Ovary (tissue), 7 donors: ENCODE measurements at regions not wholly inside any gene's neighbourhood (a gene's known extent, or its start where the extent isn't known, plus 50 kb on each side); places are given as distances from the start of the nearest gene placed in this dataset.

Experiments used
- DNase-seq, 5 donors: peaks; one replicate each; pipeline ENCODE4 v3.0.0-alpha.2; 2019 to 2020
- H3K27ac ChIP-seq, 2 donors: fragments of 200-600 bp; one replicate each; pipeline versions ENCODE4 v1.5.1 to v1.8.0; 2019 to 2022
- H3K27me3 ChIP-seq: fragments of 200-600 bp; one replicate; pipeline ENCODE4 v1.8.0; 2022
- H3K36me3 ChIP-seq: fragments of 200-600 bp; sonication (generic); one replicate; pipeline ENCODE4 v1.5.1; 2019
- H3K4me1 ChIP-seq: one replicate; pipeline ENCODE4 v1.8.1; 2013; ENCODE audit warnings: mild to moderate bottlenecking, moderate library complexity; ENCODE audit not compliant: insufficient read depth
- H3K4me3 ChIP-seq: fragments of 200-600 bp; sonication (generic); one replicate; pipeline ENCODE4 v1.5.1; 2017
- H3K9me3 ChIP-seq, 2 donors: fragments of 200-600 bp in 1 of 2; sonication (generic) in 1 of 2; one replicate each; pipeline versions ENCODE4 v1.5.1 to v1.8.1; 2013 to 2019; ENCODE audit warnings: mild to moderate bottlenecking in 1 of 2, moderate library complexity in 1 of 2
- CTCF ChIP-seq, 3 donors: fragments of 450-650 bp in 2 of 3; fragments of 200-600 bp in 1 of 3; IDR thresholded peaks; one replicate each; pipeline versions ENCODE4 v1.5.1 to v1.8.0; 2016 to 2022; ENCODE audit warnings: antibody characterized with exemption in 3 of 3, mild to moderate bottlenecking in 1 of 3
- EP300 ChIP-seq: sonication (generic); formaldehyde crosslinking; IDR thresholded peaks from one replicate; pipeline ENCODE4 v1.6.1; 2017; ENCODE audit warnings: antibody characterized with exemption
- POLR2A ChIP-seq: fragments of 450-650 bp; IDR thresholded peaks from one replicate; pipeline ENCODE4 v1.6.1; 2017; ENCODE audit warnings: antibody characterized with exemption, mild to moderate bottlenecking, moderate library complexity
- WGBS, 3 donors: extraction: QIAGEN DNeasy Blood & Tissue Kit in 1 of 3; methylation state at CpG; one replicate each; pipeline versions ENCODE4 v1.1.5 to v1.1.7; 2013 to 2017; 5-methylcytosine and 5-hydroxymethylcytosine counted together
- intact Hi-C, 4 donors: fragments of 100-400 bp; cut with DNase I; formaldehyde crosslinking; loops; one replicate each; pipeline versions ENCODE4 v1.11.0 to v1.15.1; 2022 to 2023
- donor health status: DM: no; HTN: no; CAD: no; lungs with moderate emphysema.
- donor health status: DM: no; HTN: no; CAD: no.
- donor health status: Bipolar disorder and iron deficiency.
- donor health status: DM: no; HTN: no; CAD: no.
- donor health status: DM: yes; HTN: yes; CAD: no.

DNA sequence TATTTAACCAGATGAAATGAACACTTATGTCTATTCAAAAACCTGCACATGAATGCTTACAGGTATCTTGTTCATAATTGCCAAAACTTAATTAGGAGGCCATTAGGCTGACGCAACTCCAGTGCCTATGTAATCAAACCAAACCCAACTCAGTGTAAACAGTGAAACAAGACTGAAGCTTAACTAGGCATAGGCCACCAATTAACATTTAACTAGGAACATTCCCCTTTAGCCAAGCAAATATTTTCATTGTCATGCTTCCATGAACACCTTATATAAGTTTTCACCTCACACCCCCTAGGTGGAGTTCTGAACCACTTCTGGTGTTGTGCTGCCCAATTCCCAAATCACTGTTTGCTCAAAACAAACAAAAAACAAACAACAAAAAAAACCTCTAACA lies 686.0 kb downstream of the STPG2 start:
- no peaks in the 10 kb centered on the region for H3K9me3 ChIP-seq
- no peak for DNase-seq
- H3K27me3 ChIP-seq = no peaks in the 10 kb centered on the region
- no peak overlapping the region for H3K4me3 ChIP-seq
- TF ChIP-seq CTCF (IDR thresholded peaks at IDR 0.05) (no peak), EP300 (no peak), POLR2A (no peak)
- intact Hi-C loops = no loop called here
- H3K36me3 ChIP-seq = no peaks in the 10 kb centered on the region
- no peak overlapping the region for H3K27ac ChIP-seq
- H3K4me1 ChIP-seq = no peaks in the 10 kb centered on the region
- 86 to 94% (median 93%) methylated on average over 1 of the region's 1 CpG for WGBS, 3 donors

- Histone ChIP-seq H3K4me3 (no peak overlapping the region), H3K27ac (no peak overlapping the region), H3K4me1 (no peaks in the 10 kb centered on the region), H3K36me3 (no peaks in the 10 kb centered on the region), H3K9me3 (no peaks in the 10 kb centered on the region), H3K27me3 (no peaks in the 10 kb centered on the region)
- intact Hi-C loops = no loop called here
- WGBS, 3 donors = 87 to 91% (median 87%) methylated on average over 5 of the region's 5 CpGs
- TF ChIP-seq EP300 = no peak
- no peak for TF ChIP-seq CTCF (IDR thresholded peaks at IDR 0.05)
- no peak for TF ChIP-seq POLR2A
- DNase-seq = no peak
Measured at GRCh38 chr4:97468272-97468671, 675.0 kb downstream of the STPG2 start.

- intact Hi-C loops = no loop called here
- no peak for DNase-seq
- H3K4me1 ChIP-seq = no peaks in the 10 kb centered on the region
- H3K9me3 ChIP-seq = no peaks in the 10 kb centered on the region
- H3K4me3 ChIP-seq = no peak overlapping the region
- 79 to 90% (median 83%) methylated on average over 3 of the region's 3 CpGs for WGBS, 3 donors
- H3K27me3 ChIP-seq = no peaks in the 10 kb centered on the region
- H3K27ac ChIP-seq = no peak overlapping the region
- no peaks in the 10 kb centered on the region for H3K36me3 ChIP-seq
- no peak for TF ChIP-seq EP300
- TF ChIP-seq POLR2A = no peak
- TF ChIP-seq CTCF (IDR thresholded peaks at IDR 0.05) = no peak
Measured at GRCh38 chr4:97475621-97476020, 667.7 kb downstream of the STPG2 start.

GRCh38 chr4:97477974-97478373 lies 665.3 kb downstream of the STPG2 start:
- H3K9me3 ChIP-seq = no peaks in the 10 kb centered on the region
- intact Hi-C loops = no loop called here
- no peaks in the 10 kb centered on the region for H3K4me1 ChIP-seq
- DNase-seq = no peak
- 79 to 89% (median 81%) methylated on average over 3 of the region's 3 CpGs for WGBS, 3 donors
- no peaks in the 10 kb centered on the region for H3K36me3 ChIP-seq
- no peaks in the 10 kb centered on the region for H3K27me3 ChIP-seq
- TF ChIP-seq CTCF (IDR thresholded peaks at IDR 0.05) (no peak), POLR2A (no peak), EP300 (no peak)
- H3K27ac ChIP-seq = no peak overlapping the region
- H3K4me3 ChIP-seq = no peak overlapping the region

GRCh38 chr4:97479388-97479787 lies 663.9 kb downstream of the STPG2 start:
- H3K27ac ChIP-seq = no peak overlapping the region
- no peaks in the 10 kb centered on the region for H3K4me1 ChIP-seq
- DNase-seq = no peak
- intact Hi-C loops = no loop called here
- H3K4me3 ChIP-seq = no peak overlapping the region
- 80 to 86% (median 84%) methylated on average over 1 of the region's 1 CpG for WGBS, 3 donors
- TF ChIP-seq EP300 (no peak), CTCF (IDR thresholded peaks at IDR 0.05) (no peak), POLR2A (no peak)
- no peaks in the 10 kb centered on the region for H3K9me3 ChIP-seq
- H3K36me3 ChIP-seq = no peaks in the 10 kb centered on the region
- no peaks in the 10 kb centered on the region for H3K27me3 ChIP-seq
